B cell (primary cell): ENCODE measurements at regions not wholly inside any gene's neighbourhood (a gene's known extent, or its start where the extent isn't known, plus 50 kb on each side); places are given as distances from the start of the nearest gene placed in this dataset.

Experiments
- ATAC-seq: fragments of 200-7000 bp; cut with Tn5 transposase; one replicate; pipeline ENCODE4 v1.10.0; 2021; ENCODE audit warnings: low read depth, mild to moderate bottlenecking, moderate number of reproducible peaks, moderate library complexity
- CTCF ChIA-PET: fragments of 350-600 bp; sonication (Branson Sonifier 250); formaldehyde crosslinking; loops from one replicate; lab custom pipeline; 2021; ENCODE audit warnings: antibody characterized with exemption, inconsistent platforms; lab: Charles Lee
- POLR2A ChIA-PET: fragments of 350-600 bp; sonication (Branson Sonifier 250); formaldehyde crosslinking; loops from one replicate; lab custom pipeline; 2021; ENCODE audit warnings: antibody characterized with exemption; lab: Charles Lee
- DNase-seq: peaks from one replicate; pipeline ENCODE4 v3.0.0; 2013
- H2AFZ ChIP-seq: 2 replicates; pipeline ENCODE4 v1.6.1; 2012; ENCODE audit warnings: mild to moderate bottlenecking, low read depth, low read length; ENCODE audit not compliant: insufficient read depth, poor library complexity, severe bottlenecking
- H3K27ac ChIP-seq, 2 donors: 1 replicate in 1 of 2; 2 replicates in 1 of 2; pipeline ENCODE4 v1.5.1; 2012 to 2013; ENCODE audit warnings: low read length in 2 of 2, mild to moderate bottlenecking in 2 of 2, moderate library complexity in 1 of 2
- H3K27me3 ChIP-seq, 4 experiments: fragments of 200-600 bp in 1 of 4; sonication (generic) in 1 of 4; replicated peaks in 1 of 4; 1 replicate in 2 of 4; 2 replicates in 2 of 4; pipeline versions ENCODE4 v1.6.1 to v1.7.0; 2013 to 2016; ENCODE audit warnings: low read length in 3 of 4, mild to moderate bottlenecking in 2 of 4, mixed read lengths in 1 of 4, moderate library complexity in 1 of 4; ENCODE audit not compliant: insufficient read depth in 4 of 4, control insufficient read depth in 3 of 4; ENCODE audit errors: control extremely low read depth in 1 of 4
- H3K36me3 ChIP-seq, 2 experiments: replicated peaks in 1 of 2; 1 replicate in 1 of 2; 2 replicates in 1 of 2; pipeline versions ENCODE4 v1.6.1 to v1.7.1; 2013; ENCODE audit warnings: low read length in 1 of 2; ENCODE audit not compliant: insufficient read depth in 2 of 2, control insufficient read depth in 1 of 2; ENCODE audit errors: control extremely low read depth in 1 of 2, extremely low read depth in 1 of 2
- H3K4me1 ChIP-seq, 2 donors: fragments of 200-600 bp in 1 of 2; sonication (generic) in 1 of 2; 1 replicate in 1 of 2; 2 replicates in 1 of 2; pipeline versions ENCODE4 v1.5.1 to v1.6.1; 2013 to 2017; ENCODE audit warnings: low read length in 2 of 2; ENCODE audit not compliant: control insufficient read depth in 2 of 2, insufficient read depth in 2 of 2
- H3K4me2 ChIP-seq: replicated peaks from 2 replicates; pipeline ENCODE3; 2012; ENCODE audit warnings: mild to moderate bottlenecking, low read depth, low read length; ENCODE audit not compliant: poor library complexity, severe bottlenecking
- H3K4me3 ChIP-seq, 5 experiments: fragments of 200-600 bp in 1 of 5; sonication (generic) in 1 of 5; 1 replicate in 3 of 5; 2 replicates in 2 of 5; pipeline versions ENCODE4 v1.5.1 to v1.7.0; 2011 to 2016; ENCODE audit warnings: low read length in 4 of 5, mild to moderate bottlenecking in 4 of 5, low read depth in 2 of 5, control low read depth in 1 of 5, moderate library complexity in 1 of 5; ENCODE audit not compliant: insufficient read depth in 1 of 5; ENCODE audit errors: control extremely low read depth in 1 of 5, extremely low read depth in 1 of 5
- H3K79me2 ChIP-seq: fragments of 200-600 bp; sonication (generic); one replicate; pipeline ENCODE4 v1.6.0; 2016; ENCODE audit warnings: low read length; ENCODE audit not compliant: control insufficient read depth, insufficient read depth
- H3K9ac ChIP-seq: fragments of 200-600 bp; sonication (generic); 2 replicates; pipeline ENCODE4 v1.6.1; 2017; ENCODE audit warnings: mild to moderate bottlenecking, low read length, moderate library complexity
- H3K9me3 ChIP-seq, 3 donors: one replicate each; pipeline versions ENCODE4 v1.6.1 to v1.7.1; 2013; ENCODE audit warnings: low read length in 2 of 3; ENCODE audit not compliant: control insufficient read depth in 2 of 3, insufficient read depth in 1 of 3; ENCODE audit errors: control extremely low read depth in 1 of 3
- H4K20me1 ChIP-seq: 2 replicates; pipeline ENCODE4 v1.6.0; 2012; ENCODE audit warnings: mild to moderate bottlenecking, low read length; ENCODE audit not compliant: insufficient read depth, control insufficient read depth, poor library complexity, severe bottlenecking
- H3K27ac Mint-ChIP-seq: one replicate; pipeline ENCODE4 v1.8.0; 2021; ENCODE audit warnings: mixed read lengths
- H3K27me3 Mint-ChIP-seq: one replicate; pipeline ENCODE4 v1.8.0; 2021; ENCODE audit warnings: mixed read lengths
- H3K4me1 Mint-ChIP-seq: one replicate; pipeline ENCODE4 v1.8.0; 2021; ENCODE audit warnings: mixed read lengths
- H3K4me3 Mint-ChIP-seq: one replicate; pipeline ENCODE4 v1.8.0; 2021; ENCODE audit warnings: mixed read lengths
- H3K9me3 Mint-ChIP-seq: one replicate; pipeline ENCODE4 v1.8.0; 2022; ENCODE audit warnings: mixed read lengths; ENCODE audit not compliant: insufficient read depth
- EZH2 ChIP-seq: IDR thresholded peaks from 2 replicates; pipeline ENCODE4 v1.6.1; 2012; ENCODE audit warnings: borderline replicate concordance, low read depth, mild to moderate bottlenecking, moderate library complexity, low read length; ENCODE audit not compliant: insufficient read depth, poor library complexity, severe bottlenecking
- WGBS: methylation state at CpG from one replicate; pipeline ENCODE4 v1.1.5; 2013; ENCODE audit warnings: missing lambda C conversion rate; ENCODE audit not compliant: insufficient coverage; 5-methylcytosine and 5-hydroxymethylcytosine counted together
- intact Hi-C: fragments of 100-400 bp; cut with micrococcal nuclease; formaldehyde crosslinking; loops from one replicate; pipeline ENCODE4 v1.10.0; 2022
- TF ChIP-seq, protein P1 (sequence below): fragments of 200-600 bp; IDR thresholded peaks from one replicate; pipeline ENCODE4 v1.8.0; 2022; ENCODE audit warnings: antibody characterized with exemption, mild to moderate bottlenecking

DNA sequence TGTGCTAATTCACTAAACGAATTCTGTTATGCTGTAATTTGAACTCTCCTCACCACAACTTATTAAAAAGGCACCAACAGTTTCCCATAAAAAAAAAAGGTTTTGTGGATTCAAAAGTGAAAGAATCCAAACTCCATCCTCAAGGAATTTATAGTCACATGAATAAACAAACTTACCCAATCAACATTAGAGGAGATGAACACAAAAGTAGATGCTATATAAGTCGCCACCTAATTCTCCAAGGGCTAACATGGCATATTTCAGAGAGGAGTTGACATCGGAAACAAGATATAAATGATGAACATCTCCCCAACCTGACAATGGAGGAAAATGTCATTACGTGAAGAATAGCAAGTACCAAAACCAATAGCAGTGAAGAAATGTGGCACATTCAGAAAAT lies 265.5 kb upstream of the PRKD1 start:
- DNase-seq (no peak), ATAC-seq (no peak)
- Histone ChIP-seq H3K4me2 (no peak overlapping the region), H3K27me3 (no peaks in the 10 kb centered on the region), H3K4me1 (no peaks in the 10 kb centered on the region), H3K9me3 (no peaks in the 10 kb centered on the region), H3K27ac (no peak overlapping the region), H4K20me1 (no peaks in the 10 kb centered on the region), H3K36me3 (no peaks in the 10 kb centered on the region), H3K79me2 (no peaks in the 10 kb centered on the region), H3K9ac (no peak overlapping the region), H3K4me3 (no peak overlapping the region), H2AFZ (no peak overlapping the region)
- no peaks in the 10 kb centered on the region for H3K4me1 Mint-ChIP-seq
- intact Hi-C loops: no loop called here
- H3K9me3 Mint-ChIP-seq: no peaks in the 10 kb centered on the region
- no peak overlapping the region for H3K4me3 Mint-ChIP-seq
- no peak overlapping the region for H3K27ac Mint-ChIP-seq
- whole genome bisulfite sequencing: 100% methylated on average over 1 of the region's 4 CpGs
- H3K27me3 Mint-ChIP-seq: no peaks in the 10 kb centered on the region
- ChIA-PET POLR2A (no interaction called here), CTCF (no interaction called here)
- no peak for TF ChIP-seq EZH2
- TF ChIP-seq, protein P1, sequence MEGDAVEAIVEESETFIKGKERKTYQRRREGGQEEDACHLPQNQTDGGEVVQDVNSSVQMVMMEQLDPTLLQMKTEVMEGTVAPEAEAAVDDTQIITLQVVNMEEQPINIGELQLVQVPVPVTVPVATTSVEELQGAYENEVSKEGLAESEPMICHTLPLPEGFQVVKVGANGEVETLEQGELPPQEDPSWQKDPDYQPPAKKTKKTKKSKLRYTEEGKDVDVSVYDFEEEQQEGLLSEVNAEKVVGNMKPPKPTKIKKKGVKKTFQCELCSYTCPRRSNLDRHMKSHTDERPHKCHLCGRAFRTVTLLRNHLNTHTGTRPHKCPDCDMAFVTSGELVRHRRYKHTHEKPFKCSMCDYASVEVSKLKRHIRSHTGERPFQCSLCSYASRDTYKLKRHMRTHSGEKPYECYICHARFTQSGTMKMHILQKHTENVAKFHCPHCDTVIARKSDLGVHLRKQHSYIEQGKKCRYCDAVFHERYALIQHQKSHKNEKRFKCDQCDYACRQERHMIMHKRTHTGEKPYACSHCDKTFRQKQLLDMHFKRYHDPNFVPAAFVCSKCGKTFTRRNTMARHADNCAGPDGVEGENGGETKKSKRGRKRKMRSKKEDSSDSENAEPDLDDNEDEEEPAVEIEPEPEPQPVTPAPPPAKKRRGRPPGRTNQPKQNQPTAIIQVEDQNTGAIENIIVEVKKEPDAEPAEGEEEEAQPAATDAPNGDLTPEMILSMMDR: no peak

DNA sequence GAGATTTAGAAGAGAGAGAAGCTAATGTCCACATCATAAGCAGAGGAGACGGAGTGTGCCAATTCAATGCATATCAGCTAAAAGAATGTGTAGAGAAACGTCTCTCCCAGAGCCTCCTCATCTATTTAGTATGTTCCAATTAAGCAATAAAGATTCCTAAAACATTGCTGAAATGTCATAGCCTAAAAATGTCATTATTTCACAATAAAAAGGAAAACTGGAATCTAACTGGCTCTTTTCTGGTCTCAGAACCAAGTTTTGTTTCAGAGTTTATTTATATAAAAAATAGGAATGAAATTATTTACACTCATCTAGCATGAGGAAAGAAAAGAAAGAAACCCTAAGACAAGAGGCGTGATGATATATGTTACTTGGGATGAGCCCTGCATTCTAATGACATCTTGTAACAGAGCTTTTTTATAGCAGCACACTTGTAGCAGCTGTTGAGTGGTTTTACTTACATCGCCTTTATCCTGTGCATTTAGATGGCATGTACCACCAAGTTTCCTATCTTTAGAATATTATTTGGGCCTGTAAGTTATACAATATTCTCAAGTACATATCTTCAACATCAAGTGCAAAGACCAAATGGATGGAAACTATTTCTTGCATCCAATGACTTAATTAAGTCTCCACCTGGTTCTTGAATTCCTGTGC lies 266.3 kb upstream of the PRKD1 start:
- no peak for DNase-seq
- H3K36me3 ChIP-seq: no peaks in the 10 kb centered on the region
- H3K27me3 ChIP-seq: no peaks in the 10 kb centered on the region
- no peak overlapping the region for H3K4me3 ChIP-seq
- no peak overlapping the region for H3K9ac ChIP-seq
- no peak overlapping the region for H2AFZ ChIP-seq
- H3K9me3 ChIP-seq: no peaks in the 10 kb centered on the region
- no peak for TF ChIP-seq EZH2
- TF ChIP-seq, protein P1: no peak
- no peaks in the 10 kb centered on the region for H3K27me3 Mint-ChIP-seq
- CTCF ChIA-PET: no interaction called here
- no peak overlapping the region for H3K4me3 Mint-ChIP-seq
- H3K79me2 ChIP-seq: no peaks in the 10 kb centered on the region
- no peaks in the 10 kb centered on the region for H4K20me1 ChIP-seq
- H3K27ac Mint-ChIP-seq: no peak overlapping the region
- H3K4me1 Mint-ChIP-seq: no peaks in the 10 kb centered on the region
- H3K27ac ChIP-seq: no peak overlapping the region
- ATAC-seq: no peak
- no peak overlapping the region for H3K4me2 ChIP-seq
- intact Hi-C loops: no loop called here
- POLR2A ChIA-PET: no interaction called here
- no peaks in the 10 kb centered on the region for H3K4me1 ChIP-seq
- H3K9me3 Mint-ChIP-seq: no peaks in the 10 kb centered on the region
- WGBS: no CpG with 5 or more reads among the region's 4 CpGs
